Endodermal cell (in vitro differentiated cells): ENCODE measurements at regions not wholly inside any gene's neighbourhood (a gene's known extent, or its start where the extent isn't known, plus 50 kb on each side); places are given as distances from the start of the nearest gene placed in this dataset.
"Not testable (repeated sequence)": the region's sequence is repeated elsewhere in the genome, so short reads cannot be mapped to it uniquely, and the experiment has no call there.

ENCODE experiments used
- DNase-seq: peaks from one replicate; pipeline ENCODE4 v3.0.0-alpha.2; 2017
- H3K27ac ChIP-seq: 2 replicates; pipeline ENCODE4 v1.5.1; 2013; ENCODE audit warnings: mild to moderate bottlenecking, low read depth, low read length, moderate library complexity
- H3K27me3 ChIP-seq: 2 replicates; pipeline ENCODE4 v1.6.1; 2013; ENCODE audit warnings: mild to moderate bottlenecking, low read length, moderate library complexity; ENCODE audit not compliant: insufficient read depth, control insufficient read depth, poor library complexity, severe bottlenecking
- H3K36me3 ChIP-seq: 2 replicates; pipeline ENCODE4 v1.7.0; 2013; ENCODE audit warnings: mild to moderate bottlenecking, low read length, moderate library complexity; ENCODE audit not compliant: control insufficient read depth, insufficient read depth
- H3K4me1 ChIP-seq: one replicate; pipeline ENCODE4 v1.7.0; 2013; ENCODE audit warnings: low read length; ENCODE audit not compliant: control insufficient read depth, insufficient read depth
- H3K4me3 ChIP-seq: 2 replicates; pipeline ENCODE4 v1.5.1; 2013; ENCODE audit warnings: mild to moderate bottlenecking, low read length, moderate library complexity
- H3K9ac ChIP-seq: 2 replicates; pipeline ENCODE4 v1.6.1; 2013; ENCODE audit warnings: mild to moderate bottlenecking, low read length, moderate library complexity; ENCODE audit not compliant: poor library complexity, severe bottlenecking; ENCODE audit errors: extremely low read depth
- H3K9me3 ChIP-seq: 2 replicates; pipeline ENCODE4 v1.6.1; 2013; ENCODE audit warnings: mild to moderate bottlenecking, low read length, moderate library complexity; ENCODE audit not compliant: control insufficient read depth
- H3K27ac Mint-ChIP-seq: 2 replicates; pipeline ENCODE4 v1.8.0; 2020; ENCODE audit warnings: mixed read lengths
- H3K27me3 Mint-ChIP-seq: 2 replicates; pipeline ENCODE4 v1.8.0; 2021; ENCODE audit warnings: mild to moderate bottlenecking, mixed read lengths; ENCODE audit not compliant: insufficient read depth
- H3K36me3 Mint-ChIP-seq: 2 replicates; pipeline ENCODE4 v1.8.0; 2020; ENCODE audit warnings: low read depth, mixed read lengths
- H3K4me1 Mint-ChIP-seq: 2 replicates; pipeline ENCODE4 v1.8.0; 2020; ENCODE audit warnings: mixed read lengths
- H3K4me3 Mint-ChIP-seq: 2 replicates; pipeline ENCODE4 v1.8.0; 2020; ENCODE audit warnings: mild to moderate bottlenecking, moderate library complexity, mixed read lengths
- H3K9me3 Mint-ChIP-seq: 2 replicates; pipeline ENCODE4 v1.8.0; 2020; ENCODE audit warnings: mild to moderate bottlenecking, mixed read lengths
- WGBS, 2 experiments: methylation state at CpG; one replicate each; pipeline versions ENCODE4 v1.1.5 to v1.1.7; 2013; ENCODE audit warnings: missing lambda C conversion rate in 2 of 2, mixed read lengths in 1 of 2; ENCODE audit not compliant: insufficient coverage in 1 of 2, insufficient read length in 1 of 2; 5-methylcytosine and 5-hydroxymethylcytosine counted together

DNA sequence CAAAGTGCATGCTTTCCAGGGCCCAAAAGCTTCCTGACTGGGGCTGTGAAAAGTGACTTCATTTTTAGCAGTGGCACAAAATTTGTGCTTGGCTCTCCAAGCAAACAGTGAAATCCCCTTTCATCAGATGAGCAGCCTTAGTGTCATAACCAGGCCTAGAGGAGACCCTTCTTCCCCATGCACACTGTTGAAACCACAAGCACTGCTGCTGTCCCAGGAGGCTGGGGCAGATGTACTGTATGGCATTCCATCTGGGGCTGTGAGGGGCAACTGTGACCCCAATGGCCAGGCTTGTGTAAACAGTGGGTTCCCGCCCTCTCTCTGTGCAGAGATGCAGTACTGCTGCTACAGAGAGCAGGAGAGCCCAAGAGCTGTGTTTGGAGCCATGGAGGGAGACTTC, 184.1 kb downstream of the SPIN4 start:
- not testable (repeated sequence) for H3K4me1 Mint-ChIP-seq, H3K27me3 Mint-ChIP-seq, H3K4me1 ChIP-seq, H3K27ac Mint-ChIP-seq, DNase-seq, H3K4me3 ChIP-seq, H3K4me3 Mint-ChIP-seq, H3K27me3 ChIP-seq, H3K9me3 Mint-ChIP-seq, H3K9me3 ChIP-seq, H3K27ac ChIP-seq, H3K9ac ChIP-seq, H3K36me3 ChIP-seq, H3K36me3 Mint-ChIP-seq
- WGBS, 2 experiments, result no CpG with 5 or more reads among the region's 1 CpG

DNA sequence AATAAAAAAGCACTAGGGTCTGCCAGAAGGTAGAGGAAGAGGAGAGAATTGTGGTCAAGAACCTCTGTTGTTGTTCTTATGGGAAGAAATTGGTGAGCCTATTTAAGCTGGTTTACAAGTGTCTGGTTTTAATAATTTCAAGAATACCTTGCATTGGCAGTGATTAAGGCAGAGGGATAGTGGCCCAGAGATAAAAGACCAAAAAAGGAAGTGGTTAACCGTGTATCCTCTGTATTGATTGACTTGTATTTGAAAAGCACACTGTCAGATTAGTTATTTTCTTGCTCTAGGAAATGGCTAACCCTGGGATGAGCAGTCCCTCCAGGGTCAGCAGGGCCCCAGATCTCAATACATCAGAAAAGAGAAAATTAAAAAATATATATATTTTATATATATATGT, 190.1 kb downstream of the SPIN4 start:
- H3K4me3 ChIP-seq, DNase-seq, H3K4me1 ChIP-seq, H3K27ac Mint-ChIP-seq, H3K27ac ChIP-seq, H3K36me3 Mint-ChIP-seq, H3K9ac ChIP-seq, H3K27me3 ChIP-seq, H3K9me3 Mint-ChIP-seq, H3K36me3 ChIP-seq, H3K4me1 Mint-ChIP-seq, H3K4me3 Mint-ChIP-seq, H3K9me3 ChIP-seq, H3K27me3 Mint-ChIP-seq: not testable (repeated sequence)
- no CpG with 5 or more reads among the region's 1 CpG for WGBS, 2 experiments

DNA sequence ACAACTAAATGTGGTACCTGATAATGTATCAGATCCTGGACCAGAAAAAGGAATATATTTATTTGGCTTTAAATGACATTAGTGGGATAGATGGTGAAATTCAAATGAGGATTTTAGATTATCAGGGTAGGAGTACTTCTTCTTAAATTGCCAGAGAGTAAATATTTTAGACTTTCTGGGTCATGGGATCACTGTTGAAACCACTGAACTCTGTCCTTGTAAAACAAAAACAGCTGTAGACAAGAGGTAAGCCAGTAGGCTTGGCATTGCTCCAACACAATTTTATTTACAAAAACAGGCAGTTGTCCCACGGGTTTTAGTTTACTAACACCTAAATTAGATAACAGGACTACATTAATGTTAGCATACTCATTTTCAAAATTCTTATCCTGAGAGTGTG, 190.8 kb downstream of the SPIN4 start:
- H3K36me3 ChIP-seq, DNase-seq, H3K4me3 ChIP-seq, H3K9me3 Mint-ChIP-seq, H3K27me3 ChIP-seq, H3K4me1 Mint-ChIP-seq, H3K27ac Mint-ChIP-seq, H3K36me3 Mint-ChIP-seq, H3K27me3 Mint-ChIP-seq, H3K9ac ChIP-seq, H3K27ac ChIP-seq, H3K4me1 ChIP-seq, H3K9me3 ChIP-seq, H3K4me3 Mint-ChIP-seq: not testable (repeated sequence)
- no CpG with 5 or more reads among the region's 1 CpG for WGBS, 2 experiments

DNA sequence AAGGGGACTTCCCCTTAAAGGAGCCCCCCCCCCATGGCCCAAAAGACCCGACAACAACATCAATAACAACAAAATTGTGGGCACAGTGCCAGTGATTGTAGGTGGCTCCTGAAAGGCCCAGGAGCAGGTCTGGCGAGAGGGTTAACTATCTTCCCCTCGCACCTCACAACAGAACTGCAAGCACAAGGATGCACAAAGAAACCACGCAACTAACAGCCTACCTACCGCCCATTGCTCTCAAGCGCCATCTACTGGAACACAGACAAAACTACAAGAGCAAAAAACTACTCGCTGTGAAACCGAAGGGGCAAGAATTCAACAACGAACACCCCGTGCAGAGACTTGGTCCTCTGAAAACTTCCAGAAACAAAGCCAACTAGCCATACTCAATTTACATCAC, 205.6 kb downstream of the SPIN4 start:
- no CpG with 5 or more reads among the region's 10 CpGs for WGBS, 2 experiments

DNA sequence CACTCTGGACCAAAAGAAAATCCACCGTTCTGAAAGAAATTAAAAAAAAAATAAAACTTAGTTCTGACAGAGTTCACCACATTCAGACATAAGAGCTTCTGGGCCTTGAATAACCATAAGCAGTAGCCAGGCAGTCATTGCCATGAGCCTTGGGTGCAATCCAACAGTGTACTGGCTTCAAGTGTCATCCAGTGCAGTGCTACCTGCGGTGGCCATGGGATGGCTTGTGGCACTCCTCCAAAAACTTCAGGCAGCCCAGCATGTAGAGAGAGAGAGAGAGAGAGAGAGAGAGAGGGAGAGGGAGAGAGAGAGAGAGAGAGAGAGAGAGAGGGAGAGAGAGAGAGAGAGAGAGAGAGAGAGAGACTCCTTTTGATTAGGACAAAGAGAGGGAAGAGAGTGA, 208.5 kb downstream of the SPIN4 start:
- not testable (repeated sequence) for H3K27ac ChIP-seq

More for the DNA sequence above, 205.6 kb downstream of the SPIN4 start:
- not testable (repeated sequence) for DNase-seq, H3K27ac ChIP-seq, H3K9ac ChIP-seq, H3K4me3 Mint-ChIP-seq, H3K36me3 ChIP-seq, H3K27me3 Mint-ChIP-seq, H3K9me3 ChIP-seq, H3K9me3 Mint-ChIP-seq, H3K27me3 ChIP-seq, H3K4me1 ChIP-seq, H3K27ac Mint-ChIP-seq, H3K36me3 Mint-ChIP-seq, H3K4me1 Mint-ChIP-seq, H3K4me3 ChIP-seq

DNA sequence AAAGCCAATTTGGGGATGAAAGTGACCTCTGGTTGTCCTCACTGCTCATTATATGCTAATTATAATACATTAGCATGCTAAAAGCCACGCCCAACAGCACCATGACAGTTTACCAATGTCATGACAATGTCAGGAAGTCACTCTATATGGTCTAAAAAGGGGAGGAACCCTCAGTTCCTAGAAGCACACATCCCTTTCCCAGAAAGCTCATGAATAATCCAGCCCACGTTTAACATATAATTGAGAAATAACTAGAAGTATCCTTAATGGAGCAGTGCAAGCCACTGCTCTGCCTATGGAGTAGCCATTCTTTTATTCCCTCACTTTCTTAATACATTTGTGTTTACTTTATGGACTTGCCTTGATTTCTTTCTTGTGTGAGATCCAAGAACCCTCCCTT, 215.3 kb downstream of the SPIN4 start:
- not testable (repeated sequence) for H3K9ac ChIP-seq, H3K4me1 ChIP-seq, H3K27me3 ChIP-seq, DNase-seq, H3K4me3 Mint-ChIP-seq, H3K27ac Mint-ChIP-seq, H3K27me3 Mint-ChIP-seq, H3K27ac ChIP-seq, H3K36me3 ChIP-seq, H3K36me3 Mint-ChIP-seq, H3K9me3 ChIP-seq, H3K4me3 ChIP-seq, H3K9me3 Mint-ChIP-seq, H3K4me1 Mint-ChIP-seq
- no CpG with 5 or more reads among the region's 2 CpGs for WGBS, 2 experiments

More for the DNA sequence above, 208.5 kb downstream of the SPIN4 start:
- not testable (repeated sequence) for H3K27ac Mint-ChIP-seq, H3K4me1 ChIP-seq, H3K27me3 Mint-ChIP-seq, H3K9me3 Mint-ChIP-seq, H3K9me3 ChIP-seq, H3K4me3 Mint-ChIP-seq, H3K36me3 Mint-ChIP-seq, H3K4me3 ChIP-seq, H3K27me3 ChIP-seq, H3K9ac ChIP-seq, H3K4me1 Mint-ChIP-seq, H3K36me3 ChIP-seq, DNase-seq
- WGBS, 2 experiments, result no CpG with 5 or more reads among the region's 2 CpGs
